Endothelial cell of umbilical vein (primary cell): ENCODE measurements at regions not wholly inside any gene's neighbourhood (a gene's known extent, or its start where the extent isn't known, plus 50 kb on each side); places are given as distances from the start of the nearest gene placed in this dataset.

ENCODE experiments used
- BruUV-seq: library from RNA; stranded (reverse); fragments of 400-500 nt; replicated peaks from 2 replicates; lab custom pipeline; 2021; lab: Mats Ljungman, UMichigan
- CTCF ChIA-PET: fragments of 300-600, 350-600 bp; sonication (Branson Sonifier 250); formaldehyde crosslinking; loops from one replicate; lab custom pipeline; 2021; ENCODE audit warnings: antibody characterized with exemption, inconsistent platforms; lab: Charles Lee
- POLR2A ChIA-PET: fragments of 300-600, 350-600 bp; sonication (Branson Sonifier 250); formaldehyde crosslinking; loops from one replicate; lab custom pipeline; 2021; ENCODE audit warnings: antibody characterized with exemption, inconsistent platforms; lab: Charles Lee
- DNase-seq: peaks from one replicate; pipeline ENCODE4 v3.0.0-alpha.2; 2011; ENCODE audit warnings: low read depth, low spot score
- FAIRE-seq: peaks from 2 replicates; lab custom pipeline; 2011; peaks lifted over from hg19 to GRCh38; lab: Jason Lieb, UNC
- H2AFZ ChIP-seq: 2 replicates; pipeline ENCODE4 v1.6.0; 2012; ENCODE audit warnings: low read depth, low read length, control low read depth, inconsistent platforms
- H3K27ac ChIP-seq: 2 replicates; pipeline ENCODE4 v1.5.1; 2011; ENCODE audit warnings: low read depth, mild to moderate bottlenecking, control low read depth, low read length, moderate library complexity; ENCODE audit not compliant: insufficient read depth
- H3K27me3 ChIP-seq, 2 experiments: 2 replicates each; pipeline versions ENCODE4 v1.6.0 to v1.6.1; 2011; ENCODE audit warnings: low read length in 2 of 2, mixed read lengths in 1 of 2; ENCODE audit not compliant: control insufficient read depth in 2 of 2, insufficient read depth in 2 of 2
- H3K36me3 ChIP-seq, 2 experiments: 2 replicates in 1 of 2; 3 replicates in 1 of 2; pipeline ENCODE4 v1.5.1; 2011; ENCODE audit warnings: low read length in 2 of 2, mild to moderate bottlenecking in 1 of 2, moderate library complexity in 1 of 2; ENCODE audit not compliant: control insufficient read depth in 2 of 2, insufficient read depth in 2 of 2; ENCODE audit errors: extremely low read depth in 1 of 2
- H3K4me1 ChIP-seq: 3 replicates; pipeline ENCODE4 v1.5.1; 2011; ENCODE audit warnings: mild to moderate bottlenecking, low read length; ENCODE audit not compliant: control insufficient read depth, insufficient read depth; ENCODE audit errors: extremely low read depth
- H3K4me2 ChIP-seq: 2 replicates; pipeline ENCODE4 v1.6.1; 2011; ENCODE audit warnings: low read length, control low read depth, mixed read lengths; ENCODE audit not compliant: insufficient read depth
- H3K4me3 ChIP-seq, 3 experiments: fragments of 200-600 bp in 1 of 3; sonication (generic), shearing (Covaris generic) in 1 of 3; replicated peaks in 1 of 3; 2 replicates each; pipeline ENCODE4 v1.5.1; 2011 to 2016; ENCODE audit warnings: control low read depth in 3 of 3, low read length in 3 of 3, mild to moderate bottlenecking in 2 of 3, inconsistent platforms in 1 of 3, low read depth in 1 of 3, moderate library complexity in 1 of 3; ENCODE audit not compliant: insufficient read depth in 1 of 3
- H3K79me2 ChIP-seq: 2 replicates; pipeline ENCODE4 v1.6.0; 2012; ENCODE audit warnings: low read length, inconsistent platforms; ENCODE audit not compliant: control insufficient read depth, insufficient read depth
- H3K9ac ChIP-seq: replicated peaks from 2 replicates; pipeline ENCODE3; 2011; ENCODE audit warnings: low read length, control low read depth; ENCODE audit not compliant: insufficient read depth; ENCODE audit errors: extremely low read depth
- H3K9me1 ChIP-seq: replicated peaks from 3 replicates; pipeline ENCODE4 v1.6.0; 2011; ENCODE audit warnings: mild to moderate bottlenecking, low read length; ENCODE audit not compliant: control insufficient read depth, insufficient read depth; ENCODE audit errors: extremely low read depth
- H3K9me3 ChIP-seq: replicated peaks from 2 replicates; pipeline ENCODE4 v1.5.1; 2012; ENCODE audit warnings: low read length, inconsistent platforms; ENCODE audit not compliant: control insufficient read depth, insufficient read depth
- H4K20me1 ChIP-seq: replicated peaks from 2 replicates; pipeline ENCODE3; 2011; ENCODE audit warnings: mild to moderate bottlenecking, low read length; ENCODE audit not compliant: control insufficient read depth, insufficient read depth; ENCODE audit errors: extremely low read depth
- EZH2 ChIP-seq: IDR thresholded peaks from 2 replicates; pipeline ENCODE4 v1.6.1; 2012; ENCODE audit warnings: borderline replicate concordance, low read depth, mild to moderate bottlenecking, moderate library complexity, low read length, inconsistent platforms; ENCODE audit not compliant: severe bottlenecking
- FOS ChIP-seq: IDR thresholded peaks from 2 replicates; pipeline ENCODE4 v1.6.1; 2011; ENCODE audit warnings: mild to moderate bottlenecking, low read length, moderate library complexity, borderline replicate concordance; ENCODE audit not compliant: insufficient read depth
- GATA2 ChIP-seq: IDR thresholded peaks from 2 replicates; pipeline ENCODE4 v1.7.0; 2011; ENCODE audit warnings: low read depth, mild to moderate bottlenecking, moderate library complexity, mixed read lengths, low read length; ENCODE audit not compliant: insufficient read length, insufficient read depth
- JUN ChIP-seq: IDR thresholded peaks from 2 replicates; pipeline ENCODE4 v1.6.1; 2011; ENCODE audit warnings: borderline replicate concordance, low read depth; ENCODE audit not compliant: insufficient read length, insufficient read depth
- MYC ChIP-seq: IDR thresholded peaks from one replicate; pipeline ENCODE4 v1.6.1; 2011; ENCODE audit warnings: mild to moderate bottlenecking, low read depth, low read length
- POLR2A ChIP-seq: IDR thresholded peaks from 2 replicates; pipeline ENCODE4 v1.6.1; 2012; ENCODE audit warnings: low read depth, mild to moderate bottlenecking, control low read depth, low read length
- POLR2AphosphoS5 ChIP-seq: IDR thresholded peaks from 2 replicates; pipeline ENCODE4 v1.6.1; 2012; ENCODE audit warnings: low read depth, mild to moderate bottlenecking, control low read depth, low read length, moderate library complexity; ENCODE audit not compliant: insufficient read depth
- dilution Hi-C: fragments of 300-500 bp; cut with MboI; formaldehyde crosslinking; loops from one replicate; pipeline ENCODE4 v1.15.0; 2019; ENCODE audit warnings: low sequenced_read_pairs; ENCODE audit not compliant: extremely low pct_ligation_motif_present
- intact Hi-C: fragments of 100-400 bp; cut with micrococcal nuclease; formaldehyde crosslinking; loops from one replicate; pipeline ENCODE4 v1.10.0; 2022
- TF ChIP-seq, protein P1 (sequence below), 2 donors: IDR thresholded peaks; 1 replicate in 1 of 2; 2 replicates in 1 of 2; pipeline ENCODE4 v1.5.1; 2011; ENCODE audit warnings: low read length in 2 of 2, mild to moderate bottlenecking in 2 of 2, moderate library complexity in 2 of 2, control low read depth in 1 of 2, inconsistent platforms in 1 of 2, low read depth in 1 of 2; ENCODE audit not compliant: insufficient read depth in 1 of 2; ENCODE audit errors: extremely low read depth in 1 of 2
- TF ChIP-seq, protein P2 (sequence below): IDR thresholded peaks from 2 replicates; pipeline ENCODE4 v1.6.1; 2011; ENCODE audit not compliant: insufficient read depth, insufficient read length

DNA sequence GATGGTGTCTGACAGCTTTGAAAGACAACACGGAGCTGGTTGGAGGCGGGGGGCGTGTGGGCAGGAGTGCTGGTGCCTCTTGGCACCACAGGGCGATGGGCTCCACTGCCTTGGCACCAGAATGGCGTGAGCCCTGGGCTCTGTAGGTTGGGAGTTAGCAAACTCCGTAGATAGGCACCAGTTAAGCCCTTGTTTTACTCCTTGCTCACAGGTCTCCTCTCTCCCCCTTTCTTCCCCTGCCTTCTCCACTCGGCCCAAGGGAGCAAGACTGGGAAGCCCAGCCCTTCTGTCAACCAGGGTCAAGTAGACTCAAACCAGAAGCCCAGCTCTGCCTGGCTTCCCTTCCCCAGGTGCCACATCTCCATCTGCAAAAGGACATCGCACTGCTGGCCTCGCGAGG is 281.7 kb upstream of the ID2 start:
- Histone ChIP-seq H3K9me1 (no peaks in the 10 kb centered on the region), H3K27me3 (no peaks in the 10 kb centered on the region), H3K36me3 (no peaks in the 10 kb centered on the region), H3K4me2 (no peak overlapping the region), H3K9me3 (peaks cover 4% of the 10 kb centered on the region), H3K4me1 (no peaks in the 10 kb centered on the region), H3K4me3 (no peak overlapping the region), H3K27ac (no peak overlapping the region), H4K20me1 (no peaks in the 10 kb centered on the region), H3K9ac (no peak overlapping the region), H2AFZ (no peak overlapping the region), H3K79me2 (no peaks in the 10 kb centered on the region)
- intact Hi-C loops: no loop called here
- FAIRE-seq (no peak), DNase-seq (no peak)
- dilution Hi-C loops: no loop called here
- ChIA-PET CTCF (no interaction called here), POLR2A (no interaction called here)
- BruUV-seq: no TSS peak
- TF ChIP-seq GATA2: no peak
- TF ChIP-seq, protein P1, sequence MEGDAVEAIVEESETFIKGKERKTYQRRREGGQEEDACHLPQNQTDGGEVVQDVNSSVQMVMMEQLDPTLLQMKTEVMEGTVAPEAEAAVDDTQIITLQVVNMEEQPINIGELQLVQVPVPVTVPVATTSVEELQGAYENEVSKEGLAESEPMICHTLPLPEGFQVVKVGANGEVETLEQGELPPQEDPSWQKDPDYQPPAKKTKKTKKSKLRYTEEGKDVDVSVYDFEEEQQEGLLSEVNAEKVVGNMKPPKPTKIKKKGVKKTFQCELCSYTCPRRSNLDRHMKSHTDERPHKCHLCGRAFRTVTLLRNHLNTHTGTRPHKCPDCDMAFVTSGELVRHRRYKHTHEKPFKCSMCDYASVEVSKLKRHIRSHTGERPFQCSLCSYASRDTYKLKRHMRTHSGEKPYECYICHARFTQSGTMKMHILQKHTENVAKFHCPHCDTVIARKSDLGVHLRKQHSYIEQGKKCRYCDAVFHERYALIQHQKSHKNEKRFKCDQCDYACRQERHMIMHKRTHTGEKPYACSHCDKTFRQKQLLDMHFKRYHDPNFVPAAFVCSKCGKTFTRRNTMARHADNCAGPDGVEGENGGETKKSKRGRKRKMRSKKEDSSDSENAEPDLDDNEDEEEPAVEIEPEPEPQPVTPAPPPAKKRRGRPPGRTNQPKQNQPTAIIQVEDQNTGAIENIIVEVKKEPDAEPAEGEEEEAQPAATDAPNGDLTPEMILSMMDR (IDR thresholded peaks at IDR 0.05; ENCODE audit: extremely low read depth in 1 of 2, insufficient read depth in 1 of 2, low read depth in 1 of 2, low read length in 2 of 2): no peak
- no peak for TF ChIP-seq FOS
- TF ChIP-seq EZH2: no peak
- no peak for TF ChIP-seq MYC
- TF ChIP-seq JUN: no peak
- TF ChIP-seq, protein P2, sequence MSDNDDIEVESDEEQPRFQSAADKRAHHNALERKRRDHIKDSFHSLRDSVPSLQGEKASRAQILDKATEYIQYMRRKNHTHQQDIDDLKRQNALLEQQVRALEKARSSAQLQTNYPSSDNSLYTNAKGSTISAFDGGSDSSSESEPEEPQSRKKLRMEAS: no peak
- no peak for TF ChIP-seq POLR2AphosphoS5
- TF ChIP-seq POLR2A: no peak
